SKM-1 treated with dmso at 0.1 percent for 144 hours (cell line): ENCODE measurements at regions not wholly inside any gene's neighbourhood (a gene's known extent, or its start where the extent isn't known, plus 50 kb on each side); places are given as distances from the start of the nearest gene placed in this dataset.

Experiments
- DNase-seq: peaks from one replicate; lab custom pipeline; 2025; ENCODE audit not compliant: unreplicated experiment; lab: John Stamatoyannopoulos, UW

DNA sequence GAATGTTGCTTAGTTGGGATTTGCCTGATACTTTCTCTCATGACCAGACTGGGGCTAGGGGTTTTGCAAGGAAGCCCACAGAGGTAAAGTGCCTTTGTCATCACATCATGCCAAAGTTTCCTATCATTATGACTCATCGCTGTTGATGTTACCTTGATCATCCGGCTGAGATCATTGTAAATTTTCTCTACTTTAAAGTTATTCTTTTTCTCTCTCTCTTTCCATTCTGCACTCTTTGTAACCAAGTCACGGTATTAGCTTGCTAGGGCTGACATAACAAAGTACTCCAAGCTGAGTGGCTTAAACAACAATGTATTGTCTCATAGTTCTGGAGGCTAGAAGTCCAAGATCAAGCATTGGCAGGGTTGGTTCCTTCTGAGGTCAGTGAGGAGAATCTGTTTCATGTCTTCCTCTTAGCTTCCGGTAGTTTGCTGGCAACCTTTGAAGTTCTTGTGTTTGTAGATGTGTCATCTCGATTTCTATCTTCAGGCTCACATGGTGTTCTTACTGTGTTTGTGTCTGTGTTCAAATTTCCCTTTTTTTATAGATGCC is 113.0 kb downstream of the DTHD1 start:
- no peak for DNase-seq

DNA sequence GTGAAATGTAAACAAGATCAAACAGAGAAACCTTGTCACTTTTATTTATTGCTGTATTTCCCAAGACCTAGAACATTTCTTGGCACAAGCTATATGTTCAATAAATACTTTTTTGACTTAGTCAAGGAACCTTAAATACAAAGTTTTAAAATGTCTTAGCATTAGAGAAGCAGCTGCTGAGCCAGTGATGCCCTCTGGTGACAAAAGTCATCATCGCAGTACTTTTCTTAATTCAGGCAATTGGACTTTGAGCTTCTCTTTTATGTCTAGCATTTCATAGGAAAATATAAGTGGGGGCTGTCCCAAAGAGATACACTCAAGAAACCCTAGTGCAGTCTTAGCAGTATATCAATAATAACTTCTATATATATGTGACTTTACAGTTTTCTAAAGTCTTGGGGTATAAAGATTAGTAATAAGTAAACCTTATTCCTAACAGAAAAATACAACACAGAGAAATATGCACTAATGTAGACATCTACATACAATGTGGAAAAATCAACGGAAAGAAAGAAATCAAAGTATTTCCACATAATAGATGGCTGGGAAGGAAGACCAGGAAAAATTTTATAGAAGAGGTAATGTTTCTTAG is 118.4 kb downstream of the DTHD1 start:
- no peak for DNase-seq

DNA sequence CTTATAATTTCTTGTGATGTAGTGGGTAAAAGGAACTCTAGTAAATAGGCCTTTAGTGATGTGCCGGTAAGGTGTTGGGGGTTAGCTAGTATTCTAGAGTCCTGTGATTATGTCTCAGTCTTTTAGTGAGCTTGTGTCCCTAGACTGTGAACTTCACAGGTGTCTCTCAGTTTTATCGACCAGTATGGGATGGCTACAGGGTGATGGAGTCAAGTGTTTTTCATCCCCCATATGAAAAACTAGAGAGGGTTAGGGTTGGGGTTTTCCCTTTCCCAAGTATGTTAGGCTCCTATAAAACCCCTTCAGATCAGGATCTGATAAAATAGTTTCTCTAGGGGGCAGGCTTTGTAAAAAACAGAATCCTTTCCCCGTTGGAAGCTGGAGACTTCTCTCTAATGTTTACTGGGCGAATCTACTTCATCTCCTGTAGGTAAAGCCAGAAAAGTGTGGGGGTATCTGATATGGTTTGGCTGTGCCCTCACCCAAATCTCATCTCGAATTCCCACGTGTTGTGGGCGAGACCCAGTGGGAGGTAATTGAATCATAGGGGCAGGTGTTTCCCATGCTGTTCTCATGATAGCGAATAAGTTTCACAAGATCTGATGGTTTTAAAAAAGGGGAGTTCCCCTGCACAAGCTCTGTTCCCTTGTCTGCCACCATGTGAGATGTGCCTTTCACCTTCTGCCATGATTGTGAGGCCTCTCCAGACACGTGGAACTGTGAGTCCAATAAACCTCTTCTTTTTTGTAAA is 120.8 kb downstream of the DTHD1 start:
- no peak for DNase-seq

GRCh38 chr4:36411338-36411737 is 129.9 kb downstream of the DTHD1 start:
- DNase-seq, result no peak

DNA sequence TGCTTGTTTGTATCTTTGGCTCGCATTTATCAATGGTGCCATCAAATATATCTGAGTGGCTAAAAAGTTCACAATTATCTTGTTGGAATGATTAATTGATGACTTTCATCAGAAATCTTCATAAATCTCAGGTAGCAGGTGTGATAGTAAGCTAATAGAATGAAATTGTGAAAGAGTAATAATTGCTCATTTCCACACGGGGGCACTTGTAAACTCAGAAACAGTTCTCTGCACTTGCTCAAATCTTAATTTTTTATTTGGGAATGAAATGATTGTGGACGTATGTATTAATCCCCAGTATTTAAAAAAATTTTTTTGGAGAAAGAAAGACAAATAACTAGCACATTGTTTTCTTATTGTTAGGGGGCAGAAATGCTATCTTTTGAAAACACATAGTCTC is 132.8 kb downstream of the DTHD1 start:
- no peak for DNase-seq

DNA sequence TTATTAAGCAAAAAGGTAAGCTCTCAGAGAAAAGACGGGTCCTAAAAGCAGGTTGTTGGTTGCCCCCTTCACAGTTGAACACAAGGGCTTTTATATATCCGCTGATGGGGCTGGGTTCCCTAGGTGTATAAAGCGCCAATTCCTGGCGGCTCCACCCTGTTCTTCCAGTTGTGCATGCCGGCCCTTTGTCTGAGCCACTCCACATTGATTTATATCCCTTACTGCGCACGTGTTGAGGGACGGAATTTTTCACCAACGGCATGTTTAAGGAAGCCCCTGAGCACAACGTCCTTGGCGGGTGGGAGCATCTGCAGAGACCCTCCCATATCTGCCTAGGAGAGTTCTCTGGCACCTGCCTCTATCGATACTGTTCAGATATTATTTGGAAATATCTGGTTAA is 135.7 kb downstream of the DTHD1 start:
- no peak for DNase-seq

GRCh38 chr4:36420111-36420679 is 138.8 kb downstream of the DTHD1 start:
- DNase-seq, result no peak

GRCh38 chr4:36422607-36423006 is 141.2 kb downstream of the DTHD1 start:
- no peak for DNase-seq

DNA sequence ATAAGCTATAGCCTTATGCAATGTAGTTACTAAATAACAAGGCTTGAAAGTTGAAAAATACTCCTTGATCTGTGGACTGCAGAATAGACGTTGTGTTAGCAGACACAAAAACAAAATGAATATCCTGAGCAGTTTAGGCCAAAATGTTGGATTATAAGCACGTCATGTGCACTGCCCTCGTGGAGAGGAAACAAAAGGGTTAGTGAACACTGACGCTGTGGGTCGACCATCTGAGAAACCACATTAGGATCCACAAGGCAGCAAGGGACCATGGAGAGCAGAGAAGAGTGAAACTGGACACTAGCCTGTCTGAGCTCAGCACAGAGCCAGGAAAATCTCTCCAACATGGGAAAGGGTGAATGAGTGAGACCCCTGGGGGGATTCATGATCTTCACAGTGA is 145.3 kb downstream of the DTHD1 start:
- no peak for DNase-seq

DNA sequence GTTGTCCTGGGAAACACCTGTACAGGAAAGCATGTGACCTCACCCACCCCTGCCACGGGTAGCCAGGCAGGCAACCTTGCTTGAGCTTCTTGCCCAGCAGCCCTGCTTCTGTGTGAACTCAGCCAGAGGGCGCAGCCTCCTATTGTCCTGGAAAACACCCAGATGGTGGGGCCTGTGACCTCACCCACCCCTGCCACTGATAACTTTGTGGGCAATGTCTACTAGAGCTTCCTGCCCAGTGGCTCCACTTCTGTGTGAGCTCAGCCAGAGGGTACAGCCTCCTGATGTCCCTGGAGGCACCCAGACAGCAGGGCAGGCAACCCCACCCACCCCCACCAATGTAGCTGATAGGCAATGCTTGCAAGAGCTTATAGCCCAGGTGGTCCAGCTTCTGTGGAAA is 146.3 kb downstream of the DTHD1 start:
- DNase-seq, result no peak

DNA sequence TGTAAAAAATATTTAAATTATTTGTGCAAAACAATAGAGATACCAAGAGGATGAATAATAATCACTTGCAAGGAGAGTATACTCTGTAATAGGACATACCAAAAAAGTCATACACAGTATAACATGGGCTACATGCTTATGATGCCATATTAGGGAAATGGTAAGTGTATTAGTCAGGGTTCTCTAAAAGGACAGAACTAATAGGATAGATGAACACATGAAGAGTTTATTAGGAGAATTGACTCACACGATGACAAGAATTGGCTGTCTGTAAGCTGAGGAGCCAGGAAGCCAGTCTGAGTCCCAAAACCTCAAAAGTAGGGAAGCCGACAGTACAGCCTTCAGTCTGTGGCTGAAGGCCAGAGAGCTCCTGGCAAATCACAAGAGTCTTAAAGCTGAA is 151.2 kb downstream of the DTHD1 start:
- no peak for DNase-seq

- DNase-seq, result no peak
Observed at GRCh38 chr4:36439556-36439955, 158.1 kb downstream of the DTHD1 start.

- no peak for DNase-seq
Observed at GRCh38 chr4:36445480-36445879, 164.1 kb downstream of the DTHD1 start.

DNA sequence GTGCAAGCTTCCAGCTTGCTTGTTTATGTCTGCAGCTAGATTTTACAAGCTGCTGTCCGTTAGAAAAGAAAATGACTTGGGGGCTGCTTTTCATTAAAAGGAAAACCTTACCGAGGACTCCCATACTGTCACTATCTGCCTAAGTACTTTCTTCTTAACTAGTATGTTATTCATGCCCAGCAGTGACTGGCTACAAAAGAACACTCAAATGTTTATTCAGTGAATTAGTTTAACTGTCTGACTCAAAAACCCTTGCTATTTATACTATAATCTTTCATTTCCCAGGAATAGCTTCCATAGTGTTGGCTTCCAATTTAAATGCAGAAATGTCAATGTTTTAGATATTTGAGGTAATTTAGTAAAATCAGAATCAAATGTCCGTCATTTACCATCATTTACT is 164.9 kb downstream of the DTHD1 start:
- no peak for DNase-seq

GRCh38 chr4:36461344-36461743 is 179.9 kb downstream of the DTHD1 start:
- no peak for DNase-seq

DNA sequence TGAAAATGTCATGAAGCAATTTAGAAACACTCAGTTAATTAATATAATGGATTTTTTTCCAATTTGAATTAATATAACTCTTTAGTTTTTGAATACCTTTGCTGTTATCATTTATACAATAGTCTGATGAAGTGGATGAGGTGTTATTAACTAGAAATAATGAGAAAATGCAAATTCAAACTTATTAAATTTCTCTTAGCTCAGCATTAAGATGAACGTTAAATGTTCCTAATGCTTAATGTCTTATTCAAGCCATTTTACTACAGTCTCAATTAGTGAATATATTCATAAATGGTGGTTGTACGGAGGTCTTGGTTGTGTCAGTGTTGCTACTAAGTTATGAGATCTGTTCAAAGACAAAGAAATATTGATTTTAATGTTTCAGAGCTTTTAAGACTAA is 186.3 kb downstream of the DTHD1 start:
- DNase-seq, result no peak

DNA sequence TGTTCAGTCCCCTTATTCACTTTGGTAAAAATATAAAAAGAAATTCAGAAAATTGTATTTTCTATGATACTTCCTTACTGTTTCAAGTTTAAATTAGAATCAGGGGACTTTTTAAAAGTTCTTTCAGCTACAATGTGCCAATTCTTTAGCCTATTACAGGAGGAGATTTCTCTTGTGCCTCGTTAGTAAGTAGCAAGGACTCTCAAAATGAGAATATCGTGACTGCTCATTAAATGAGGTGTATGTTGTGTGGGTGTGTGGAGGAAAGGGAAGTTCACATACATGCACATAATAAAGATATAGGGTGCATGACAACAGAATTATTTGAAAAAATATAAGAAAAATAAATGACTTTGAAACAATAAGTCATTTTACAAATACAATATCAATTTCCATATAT is 190.5 kb downstream of the DTHD1 start:
- DNase-seq, result no peak

GRCh38 chr4:36476135-36476534 is 194.7 kb downstream of the DTHD1 start:
- DNase-seq, result no peak

DNA sequence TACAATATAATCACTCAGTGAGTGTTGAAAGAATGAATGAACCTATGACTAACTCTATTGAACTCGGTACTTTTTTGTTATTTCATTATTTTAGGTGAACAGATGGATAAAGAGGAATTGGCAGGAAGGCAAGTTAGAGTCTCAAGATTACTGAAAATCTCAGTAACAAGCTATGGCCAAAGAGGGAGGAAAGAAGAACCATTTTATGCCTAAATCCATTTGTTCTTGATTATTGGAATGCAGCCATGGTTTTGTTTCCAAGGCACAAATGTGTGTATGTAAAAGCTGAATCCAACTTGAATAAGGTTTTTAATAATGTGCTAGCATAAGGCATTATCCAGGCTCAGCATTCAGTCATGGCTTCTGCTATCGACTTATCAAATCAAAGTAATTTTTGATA is 196.4 kb downstream of the DTHD1 start:
- DNase-seq, result no peak

DNA sequence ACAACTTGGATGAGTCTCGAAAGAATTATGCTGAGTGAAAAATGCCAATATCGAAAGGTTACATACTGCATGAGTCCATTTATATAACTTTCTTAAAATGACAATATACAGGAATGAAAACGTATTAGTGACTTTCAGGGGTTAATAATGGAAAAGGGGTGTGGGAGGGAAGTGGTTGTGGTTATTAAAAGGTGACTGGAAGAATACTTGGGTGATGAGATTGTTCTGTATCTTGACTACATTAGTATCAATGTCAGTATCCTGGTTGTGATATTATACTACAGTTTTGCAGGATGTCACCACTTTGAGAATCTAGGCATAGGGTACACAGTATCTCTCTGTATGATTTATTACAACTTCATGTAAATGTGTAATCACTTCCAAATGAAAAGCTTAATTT is 204.5 kb downstream of the DTHD1 start:
- no peak for DNase-seq

- no peak for DNase-seq
Observed at GRCh38 chr4:36489798-36490197, 208.4 kb downstream of the DTHD1 start.

DNA sequence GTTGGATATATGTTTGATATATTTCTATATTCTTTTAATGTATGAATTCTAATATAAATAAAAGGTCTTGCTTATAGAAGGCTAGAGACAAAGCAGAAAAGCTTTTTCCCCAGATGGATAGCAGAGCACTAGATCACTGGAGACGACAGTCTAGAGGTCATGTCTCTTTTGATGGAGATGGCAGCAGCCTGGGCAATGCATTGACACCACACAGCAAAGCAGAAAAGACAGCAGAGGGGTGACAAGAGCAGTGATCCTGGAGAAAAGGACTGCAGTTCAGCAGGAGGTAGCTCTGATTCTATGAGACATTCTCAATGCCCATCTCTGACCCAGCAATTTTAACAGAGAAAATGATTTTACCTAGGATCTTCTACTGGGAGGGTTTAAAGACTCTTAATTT is 210.6 kb downstream of the DTHD1 start:
- DNase-seq, result no peak
